B cell (primary cell): ENCODE measurements at regions not wholly inside any gene's neighbourhood (a gene's known extent, or its start where the extent isn't known, plus 50 kb on each side); places are given as distances from the start of the nearest gene placed in this dataset.

ENCODE experiments used
- ATAC-seq: fragments of 200-7000 bp; cut with Tn5 transposase; one replicate; pipeline ENCODE4 v1.10.0; 2021; ENCODE audit warnings: low read depth, mild to moderate bottlenecking, moderate number of reproducible peaks, moderate library complexity
- CTCF ChIA-PET: fragments of 350-600 bp; sonication (Branson Sonifier 250); formaldehyde crosslinking; loops from one replicate; lab custom pipeline; 2021; ENCODE audit warnings: antibody characterized with exemption, inconsistent platforms; lab: Charles Lee
- POLR2A ChIA-PET: fragments of 350-600 bp; sonication (Branson Sonifier 250); formaldehyde crosslinking; loops from one replicate; lab custom pipeline; 2021; ENCODE audit warnings: antibody characterized with exemption; lab: Charles Lee
- DNase-seq: peaks from one replicate; pipeline ENCODE4 v3.0.0; 2013
- H2AFZ ChIP-seq: 2 replicates; pipeline ENCODE4 v1.6.1; 2012; ENCODE audit warnings: mild to moderate bottlenecking, low read depth, low read length; ENCODE audit not compliant: insufficient read depth, poor library complexity, severe bottlenecking
- H3K27ac ChIP-seq, 2 donors: 1 replicate in 1 of 2; 2 replicates in 1 of 2; pipeline ENCODE4 v1.5.1; 2012 to 2013; ENCODE audit warnings: low read length in 2 of 2, mild to moderate bottlenecking in 2 of 2, moderate library complexity in 1 of 2
- H3K27me3 ChIP-seq, 4 experiments: fragments of 200-600 bp in 1 of 4; sonication (generic) in 1 of 4; replicated peaks in 1 of 4; 1 replicate in 2 of 4; 2 replicates in 2 of 4; pipeline versions ENCODE4 v1.6.1 to v1.7.0; 2013 to 2016; ENCODE audit warnings: low read length in 3 of 4, mild to moderate bottlenecking in 2 of 4, mixed read lengths in 1 of 4, moderate library complexity in 1 of 4; ENCODE audit not compliant: insufficient read depth in 4 of 4, control insufficient read depth in 3 of 4; ENCODE audit errors: control extremely low read depth in 1 of 4
- H3K36me3 ChIP-seq, 2 experiments: replicated peaks in 1 of 2; 1 replicate in 1 of 2; 2 replicates in 1 of 2; pipeline versions ENCODE4 v1.6.1 to v1.7.1; 2013; ENCODE audit warnings: low read length in 1 of 2; ENCODE audit not compliant: insufficient read depth in 2 of 2, control insufficient read depth in 1 of 2; ENCODE audit errors: control extremely low read depth in 1 of 2, extremely low read depth in 1 of 2
- H3K4me1 ChIP-seq, 2 donors: fragments of 200-600 bp in 1 of 2; sonication (generic) in 1 of 2; 1 replicate in 1 of 2; 2 replicates in 1 of 2; pipeline versions ENCODE4 v1.5.1 to v1.6.1; 2013 to 2017; ENCODE audit warnings: low read length in 2 of 2; ENCODE audit not compliant: control insufficient read depth in 2 of 2, insufficient read depth in 2 of 2
- H3K4me2 ChIP-seq: replicated peaks from 2 replicates; pipeline ENCODE3; 2012; ENCODE audit warnings: mild to moderate bottlenecking, low read depth, low read length; ENCODE audit not compliant: poor library complexity, severe bottlenecking
- H3K4me3 ChIP-seq, 5 experiments: fragments of 200-600 bp in 1 of 5; sonication (generic) in 1 of 5; 1 replicate in 3 of 5; 2 replicates in 2 of 5; pipeline versions ENCODE4 v1.5.1 to v1.7.0; 2011 to 2016; ENCODE audit warnings: low read length in 4 of 5, mild to moderate bottlenecking in 4 of 5, low read depth in 2 of 5, control low read depth in 1 of 5, moderate library complexity in 1 of 5; ENCODE audit not compliant: insufficient read depth in 1 of 5; ENCODE audit errors: control extremely low read depth in 1 of 5, extremely low read depth in 1 of 5
- H3K79me2 ChIP-seq: fragments of 200-600 bp; sonication (generic); one replicate; pipeline ENCODE4 v1.6.0; 2016; ENCODE audit warnings: low read length; ENCODE audit not compliant: control insufficient read depth, insufficient read depth
- H3K9ac ChIP-seq: fragments of 200-600 bp; sonication (generic); 2 replicates; pipeline ENCODE4 v1.6.1; 2017; ENCODE audit warnings: mild to moderate bottlenecking, low read length, moderate library complexity
- H3K9me3 ChIP-seq, 3 donors: one replicate each; pipeline versions ENCODE4 v1.6.1 to v1.7.1; 2013; ENCODE audit warnings: low read length in 2 of 3; ENCODE audit not compliant: control insufficient read depth in 2 of 3, insufficient read depth in 1 of 3; ENCODE audit errors: control extremely low read depth in 1 of 3
- H4K20me1 ChIP-seq: 2 replicates; pipeline ENCODE4 v1.6.0; 2012; ENCODE audit warnings: mild to moderate bottlenecking, low read length; ENCODE audit not compliant: insufficient read depth, control insufficient read depth, poor library complexity, severe bottlenecking
- H3K27ac Mint-ChIP-seq: one replicate; pipeline ENCODE4 v1.8.0; 2021; ENCODE audit warnings: mixed read lengths
- H3K27me3 Mint-ChIP-seq: one replicate; pipeline ENCODE4 v1.8.0; 2021; ENCODE audit warnings: mixed read lengths
- H3K4me1 Mint-ChIP-seq: one replicate; pipeline ENCODE4 v1.8.0; 2021; ENCODE audit warnings: mixed read lengths
- H3K4me3 Mint-ChIP-seq: one replicate; pipeline ENCODE4 v1.8.0; 2021; ENCODE audit warnings: mixed read lengths
- H3K9me3 Mint-ChIP-seq: one replicate; pipeline ENCODE4 v1.8.0; 2022; ENCODE audit warnings: mixed read lengths; ENCODE audit not compliant: insufficient read depth
- CTCF ChIP-seq: fragments of 200-600 bp; IDR thresholded peaks from one replicate; pipeline ENCODE4 v1.8.0; 2022; ENCODE audit warnings: antibody characterized with exemption, mild to moderate bottlenecking
- EZH2 ChIP-seq: IDR thresholded peaks from 2 replicates; pipeline ENCODE4 v1.6.1; 2012; ENCODE audit warnings: borderline replicate concordance, low read depth, mild to moderate bottlenecking, moderate library complexity, low read length; ENCODE audit not compliant: insufficient read depth, poor library complexity, severe bottlenecking
- WGBS: methylation state at CpG from one replicate; pipeline ENCODE4 v1.1.5; 2013; ENCODE audit warnings: missing lambda C conversion rate; ENCODE audit not compliant: insufficient coverage; 5-methylcytosine and 5-hydroxymethylcytosine counted together
- intact Hi-C: fragments of 100-400 bp; cut with micrococcal nuclease; formaldehyde crosslinking; loops from one replicate; pipeline ENCODE4 v1.10.0; 2022

GRCh38 chr6:3542032-3542640, 85.3 kb upstream of the SLC22A23 start:
- no peak for ATAC-seq
- intact Hi-C loops = no loop called here
- POLR2A ChIA-PET = no interaction called here

More at GRCh38 chr6:3542032-3542640, 85.3 kb upstream of the SLC22A23 start:
- peaks cover 22% of the 10 kb centered on the region for H3K27me3 Mint-ChIP-seq
- no peaks in the 10 kb centered on the region for H3K4me1 Mint-ChIP-seq
- no peak for DNase-seq
- CTCF ChIA-PET = no interaction called here
- Histone ChIP-seq H2AFZ (no peak overlapping the region), H3K9ac (no peak overlapping the region), H3K36me3 (no peaks in the 10 kb centered on the region), H3K4me1 (no peaks in the 10 kb centered on the region), H3K9me3 (no peaks in the 10 kb centered on the region), H3K79me2 (no peaks in the 10 kb centered on the region), H3K27me3 (no peaks in the 10 kb centered on the region), H3K4me3 (no peak overlapping the region), H3K27ac (no peak overlapping the region), H3K4me2 (no peak overlapping the region), H4K20me1 (no peaks in the 10 kb centered on the region)
- WGBS = 79% methylated on average over 6 of the region's 6 CpGs
- TF ChIP-seq CTCF (no peak), EZH2 (no peak)
- no peak overlapping the region for H3K4me3 Mint-ChIP-seq
- H3K27ac Mint-ChIP-seq = no peak overlapping the region
- H3K9me3 Mint-ChIP-seq = no peaks in the 10 kb centered on the region
